ENCODE measurements at regions not wholly inside any gene's neighbourhood (a gene's known extent, or its start where the extent isn't known, plus 50 kb on each side); places are given as distances from the start of the nearest gene placed in this dataset.

DNA sequence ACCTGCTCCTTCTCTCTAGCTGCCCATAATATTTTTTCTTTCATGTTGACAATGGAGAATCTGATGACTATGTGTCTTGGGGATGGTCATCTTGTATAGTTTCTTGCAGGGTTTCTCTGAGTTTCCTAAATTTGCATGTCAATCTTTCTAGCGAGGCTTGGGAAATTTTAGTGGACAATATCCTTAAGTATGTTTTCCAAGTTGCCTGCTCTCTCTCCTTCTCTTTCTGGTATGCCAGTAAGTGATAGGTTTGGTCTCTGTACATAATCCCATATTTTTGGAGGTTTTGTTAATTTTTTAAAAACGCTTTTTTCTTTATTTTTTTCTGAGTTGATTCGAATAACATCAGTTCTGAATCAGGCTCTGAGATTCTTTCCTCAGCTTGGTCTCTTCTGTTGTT lies 370.9 kb upstream of the LYPLAL1 start:
- TF ChIP-seq POLR2A (IDR thresholded peaks at IDR 0.05), result no peak
- TF ChIP-seq, protein P1, sequence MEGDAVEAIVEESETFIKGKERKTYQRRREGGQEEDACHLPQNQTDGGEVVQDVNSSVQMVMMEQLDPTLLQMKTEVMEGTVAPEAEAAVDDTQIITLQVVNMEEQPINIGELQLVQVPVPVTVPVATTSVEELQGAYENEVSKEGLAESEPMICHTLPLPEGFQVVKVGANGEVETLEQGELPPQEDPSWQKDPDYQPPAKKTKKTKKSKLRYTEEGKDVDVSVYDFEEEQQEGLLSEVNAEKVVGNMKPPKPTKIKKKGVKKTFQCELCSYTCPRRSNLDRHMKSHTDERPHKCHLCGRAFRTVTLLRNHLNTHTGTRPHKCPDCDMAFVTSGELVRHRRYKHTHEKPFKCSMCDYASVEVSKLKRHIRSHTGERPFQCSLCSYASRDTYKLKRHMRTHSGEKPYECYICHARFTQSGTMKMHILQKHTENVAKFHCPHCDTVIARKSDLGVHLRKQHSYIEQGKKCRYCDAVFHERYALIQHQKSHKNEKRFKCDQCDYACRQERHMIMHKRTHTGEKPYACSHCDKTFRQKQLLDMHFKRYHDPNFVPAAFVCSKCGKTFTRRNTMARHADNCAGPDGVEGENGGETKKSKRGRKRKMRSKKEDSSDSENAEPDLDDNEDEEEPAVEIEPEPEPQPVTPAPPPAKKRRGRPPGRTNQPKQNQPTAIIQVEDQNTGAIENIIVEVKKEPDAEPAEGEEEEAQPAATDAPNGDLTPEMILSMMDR (IDR thresholded peaks at IDR 0.05 in 8 of 11, conservative IDR thresholded peaks at IDR 0.05 in 3 of 11), result no peak
